ENCODE measurements at regions not wholly inside any gene's neighbourhood (a gene's known extent, or its start where the extent isn't known, plus 50 kb on each side); places are given as distances from the start of the nearest gene placed in this dataset.

DNA sequence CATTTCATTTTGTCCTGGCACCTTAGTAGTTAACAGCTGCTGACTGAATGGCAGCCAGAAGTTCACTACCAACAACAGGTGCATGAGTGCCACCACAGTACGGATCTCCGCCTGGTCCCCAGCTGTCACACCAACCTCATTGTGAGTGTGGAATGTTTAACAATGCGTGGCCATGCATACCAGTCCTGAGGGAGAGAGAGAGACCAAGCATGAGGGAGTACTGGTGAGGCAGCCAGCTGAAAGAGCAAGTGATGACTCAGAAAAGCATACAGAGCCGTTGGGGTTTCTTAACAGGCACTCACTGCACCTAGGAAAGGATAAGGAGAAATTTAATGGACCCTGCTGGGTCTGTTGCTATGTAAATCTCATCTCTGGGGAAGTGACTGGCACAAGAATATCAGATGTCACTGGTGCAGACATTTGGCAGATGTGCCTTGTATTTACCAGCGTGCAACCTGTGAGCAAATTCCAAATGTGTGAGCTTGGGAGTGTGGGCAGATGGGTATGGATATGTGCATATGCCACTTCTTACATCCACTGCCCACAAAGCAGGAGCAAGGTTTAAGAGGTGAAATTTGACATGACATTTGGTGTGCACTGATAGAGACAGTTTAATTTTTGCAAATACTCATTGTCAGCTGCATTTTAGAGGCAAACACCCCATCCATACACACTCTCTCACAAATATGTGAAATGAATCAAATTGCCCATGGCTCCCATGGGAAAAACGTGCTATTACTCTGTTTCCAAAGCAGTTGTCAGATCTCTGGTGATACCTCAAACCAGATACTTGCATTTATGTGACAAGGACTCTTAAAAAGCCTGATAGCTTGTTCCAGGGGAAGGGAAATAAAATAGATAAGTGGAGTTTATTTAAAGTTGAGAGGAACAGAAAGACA, 245.2 kb upstream of the ARPP21 start:
- TF ChIP-seq, protein P1, sequence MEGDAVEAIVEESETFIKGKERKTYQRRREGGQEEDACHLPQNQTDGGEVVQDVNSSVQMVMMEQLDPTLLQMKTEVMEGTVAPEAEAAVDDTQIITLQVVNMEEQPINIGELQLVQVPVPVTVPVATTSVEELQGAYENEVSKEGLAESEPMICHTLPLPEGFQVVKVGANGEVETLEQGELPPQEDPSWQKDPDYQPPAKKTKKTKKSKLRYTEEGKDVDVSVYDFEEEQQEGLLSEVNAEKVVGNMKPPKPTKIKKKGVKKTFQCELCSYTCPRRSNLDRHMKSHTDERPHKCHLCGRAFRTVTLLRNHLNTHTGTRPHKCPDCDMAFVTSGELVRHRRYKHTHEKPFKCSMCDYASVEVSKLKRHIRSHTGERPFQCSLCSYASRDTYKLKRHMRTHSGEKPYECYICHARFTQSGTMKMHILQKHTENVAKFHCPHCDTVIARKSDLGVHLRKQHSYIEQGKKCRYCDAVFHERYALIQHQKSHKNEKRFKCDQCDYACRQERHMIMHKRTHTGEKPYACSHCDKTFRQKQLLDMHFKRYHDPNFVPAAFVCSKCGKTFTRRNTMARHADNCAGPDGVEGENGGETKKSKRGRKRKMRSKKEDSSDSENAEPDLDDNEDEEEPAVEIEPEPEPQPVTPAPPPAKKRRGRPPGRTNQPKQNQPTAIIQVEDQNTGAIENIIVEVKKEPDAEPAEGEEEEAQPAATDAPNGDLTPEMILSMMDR (IDR thresholded peaks at IDR 0.05), result no peak
- Histone ChIP-seq H3K27ac (no peak overlapping the region), H3K4me1 (no peaks in the 10 kb centered on the region)

DNA sequence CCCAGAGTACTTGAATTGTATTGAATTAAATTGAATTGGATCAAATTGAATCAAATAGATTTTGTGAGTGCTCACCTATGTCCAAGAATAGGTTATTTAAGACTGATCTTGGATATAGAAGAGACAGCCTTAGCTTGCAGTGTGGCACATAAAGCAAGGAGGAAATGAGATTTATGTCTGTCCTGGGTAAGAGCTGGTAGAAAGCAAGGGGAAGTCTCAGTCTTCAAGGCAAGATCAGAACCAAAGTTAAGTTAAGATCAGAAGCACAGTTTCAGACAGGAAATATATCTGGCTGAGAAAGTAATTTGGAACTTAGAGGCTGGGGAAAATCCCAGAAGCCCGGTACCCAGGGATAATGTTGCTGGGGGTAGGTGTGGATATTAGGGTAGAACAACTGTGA, 244.4 kb upstream of the ARPP21 start:
- Histone ChIP-seq H3K27ac (no peak overlapping the region), H3K4me1 (no peaks in the 10 kb centered on the region), H3K9me3 (peaks cover 0 to 26% (median 0%) of the 10 kb centered on the region in 11 donors), H3K36me3 (no peaks in the 10 kb centered on the region), H3K4me3 (no peak overlapping the region), H3K27me3 (no peaks in the 10 kb centered on the region)
- DNase-seq (no peak), ATAC-seq (no peak)
- 50% methylated on average over 1 of the region's 1 CpG for WGBS, 2 donors
- TF ChIP-seq, protein P1 (IDR thresholded peaks at IDR 0.05), result no peak
- intact Hi-C loops (cut with DNase I), result no loop called here

More for the DNA sequence above, 245.2 kb upstream of the ARPP21 start:
- no peak for DNase-seq
- Histone ChIP-seq H3K27me3 (no peaks in the 10 kb centered on the region), H3K4me3 (no peak overlapping the region), H3K36me3 (no peaks in the 10 kb centered on the region), H3K9me3 (peaks cover 0 to 26% (median 0%) of the 10 kb centered on the region in 11 donors)
- intact Hi-C loops (cut with DNase I), result no loop called here
- 42 to 47% methylated on average over 6 of the region's 6 CpGs for WGBS, 2 donors
- ATAC-seq, result no peak

DNA sequence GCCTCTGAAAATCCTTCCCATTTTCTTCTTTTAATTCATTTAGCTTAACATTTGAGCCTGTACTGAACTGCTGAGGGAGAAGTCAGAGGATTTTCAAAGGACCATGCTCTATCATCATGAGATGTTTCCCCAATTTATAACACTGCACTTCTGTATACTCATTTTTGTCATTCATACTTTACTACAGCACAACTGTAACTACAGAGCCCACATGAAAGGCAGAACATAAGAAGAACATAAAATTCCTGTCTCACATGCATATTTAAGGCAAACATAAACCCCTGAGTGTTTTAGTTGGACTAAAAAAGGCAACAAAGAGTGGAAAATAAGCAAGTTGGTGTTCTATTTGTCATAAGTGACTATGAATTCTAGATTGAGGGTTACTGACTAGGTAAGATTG, 237.7 kb upstream of the ARPP21 start:
- ATAC-seq (no peak), DNase-seq (no peak)
- H3K36me3 ChIP-seq, result no peaks in the 10 kb centered on the region
- no peak overlapping the region for H3K4me3 ChIP-seq
- intact Hi-C loops (cut with DNase I), result no loop called here
- H3K9me3 ChIP-seq, result no peaks in the 10 kb centered on the region
- no peak overlapping the region for H3K27ac ChIP-seq
- no peaks in the 10 kb centered on the region for H3K4me1 ChIP-seq
- no peaks in the 10 kb centered on the region for H3K27me3 ChIP-seq
- TF ChIP-seq, protein P1 (IDR thresholded peaks at IDR 0.05), result no peak

DNA sequence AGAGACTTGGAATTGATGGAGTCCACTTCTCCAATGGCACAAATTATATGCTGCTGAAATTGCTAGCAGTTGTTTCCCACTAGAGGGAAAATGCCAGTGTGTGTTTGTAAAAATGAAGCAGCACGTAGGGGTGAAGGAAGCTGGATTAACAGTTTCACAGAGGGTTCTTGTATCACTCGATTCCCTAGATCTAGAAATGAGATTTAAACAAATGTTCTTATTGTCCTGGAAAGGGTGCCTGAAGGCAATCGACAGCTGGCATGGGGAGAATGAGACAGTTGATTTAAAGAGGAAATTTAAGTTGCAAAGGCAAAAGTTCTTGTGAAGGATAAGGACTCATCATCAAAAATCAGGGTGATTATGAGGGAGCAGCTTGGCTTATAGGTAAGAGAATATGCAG, 234.8 kb upstream of the ARPP21 start:
- no peak for DNase-seq
- H3K9me3 ChIP-seq, result no peaks in the 10 kb centered on the region
- WGBS, 2 donors, result 90 to 91% methylated on average over 3 of the region's 3 CpGs
- no peaks in the 10 kb centered on the region for H3K4me1 ChIP-seq
- intact Hi-C loops (cut with DNase I), result no loop called here
- H3K36me3 ChIP-seq, result no peaks in the 10 kb centered on the region
- TF ChIP-seq, protein P1 (IDR thresholded peaks at IDR 0.05), result no peak
- H3K27ac ChIP-seq, result no peak overlapping the region
- no peaks in the 10 kb centered on the region for H3K27me3 ChIP-seq
- H3K4me3 ChIP-seq, result no peak overlapping the region
- no peak for ATAC-seq

Data from heart right ventricle (tissue), 16 donors.